H9 (cell line): ENCODE measurements at regions not wholly inside any gene's neighbourhood (a gene's known extent, or its start where the extent isn't known, plus 50 kb on each side); places are given as distances from the start of the nearest gene placed in this dataset.

ENCODE experiments used
- DNase-seq: peaks from one replicate; pipeline ENCODE4 v3.0.0-alpha.2; 2017
- H2AFZ ChIP-seq: one replicate; pipeline ENCODE4 v1.6.1; 2013; ENCODE audit warnings: mild to moderate bottlenecking, low read length, control low read depth, moderate library complexity
- H2AK5ac ChIP-seq: 2 replicates; pipeline ENCODE4 v1.6.1; 2013; ENCODE audit warnings: low read length, control low read depth, mixed read lengths; ENCODE audit not compliant: insufficient read length
- H2BK120ac ChIP-seq: one replicate; pipeline ENCODE4 v1.6.1; 2013; ENCODE audit warnings: low read depth, mild to moderate bottlenecking, low read length, control low read depth, inconsistent platforms; ENCODE audit not compliant: poor library complexity, severe bottlenecking
- H2BK12ac ChIP-seq: 2 replicates; pipeline ENCODE4 v1.6.1; 2013; ENCODE audit warnings: low read length, control low read depth, mixed read lengths, low read depth; ENCODE audit not compliant: insufficient read length
- H2BK15ac ChIP-seq: 2 replicates; pipeline ENCODE4 v1.6.1; 2013; ENCODE audit warnings: low read depth, low read length, control low read depth
- H2BK20ac ChIP-seq: one replicate; pipeline ENCODE4 v1.6.1; 2013; ENCODE audit warnings: low read depth, mild to moderate bottlenecking, low read length, control low read depth, inconsistent platforms; ENCODE audit not compliant: poor library complexity, severe bottlenecking
- H2BK5ac ChIP-seq: 2 replicates; pipeline ENCODE4 v1.6.1; 2013; ENCODE audit warnings: low read length, control low read depth, mixed read lengths; ENCODE audit not compliant: insufficient read length
- H3K14ac ChIP-seq: 2 replicates; pipeline ENCODE4 v1.6.1; 2013; ENCODE audit warnings: low read length, control low read depth; ENCODE audit not compliant: insufficient read depth
- H3K18ac ChIP-seq: 2 replicates; pipeline ENCODE4 v1.6.1; 2013; ENCODE audit warnings: low read depth, mild to moderate bottlenecking, mixed read lengths, low read length, control low read depth; ENCODE audit not compliant: insufficient read length
- H3K23ac ChIP-seq: 2 replicates; pipeline ENCODE4 v1.6.1; 2013; ENCODE audit warnings: low read length, control low read depth, mixed read lengths, low read depth; ENCODE audit not compliant: insufficient read length
- H3K23me2 ChIP-seq: 2 replicates; pipeline ENCODE4 v1.6.1; 2013; ENCODE audit warnings: low read depth, mild to moderate bottlenecking, mixed read lengths, low read length, control low read depth; ENCODE audit not compliant: insufficient read length, poor library complexity, severe bottlenecking
- H3K27ac ChIP-seq: 2 replicates; pipeline ENCODE4 v1.5.1; 2013; ENCODE audit warnings: low read length, control low read depth, mixed read lengths, low read depth; ENCODE audit not compliant: insufficient read length
- H3K27me3 ChIP-seq: 2 replicates; pipeline ENCODE4 v1.6.1; 2013; ENCODE audit warnings: low read length, control low read depth, inconsistent platforms; ENCODE audit not compliant: insufficient read depth
- H3K4ac ChIP-seq: 2 replicates; pipeline ENCODE4 v1.6.1; 2013; ENCODE audit warnings: low read depth, mild to moderate bottlenecking, control low read depth, inconsistent platforms, low read length, moderate library complexity
- H3K4me1 ChIP-seq: 2 replicates; pipeline ENCODE4 v1.6.1; 2013; ENCODE audit warnings: low read length, control low read depth, inconsistent platforms; ENCODE audit not compliant: insufficient read depth
- H3K4me2 ChIP-seq: 2 replicates; pipeline ENCODE4 v1.6.1; 2013; ENCODE audit warnings: low read length, control low read depth, mixed read lengths; ENCODE audit not compliant: insufficient read length, insufficient read depth
- H3K56ac ChIP-seq: 2 replicates; pipeline ENCODE4 v1.6.1; 2013; ENCODE audit warnings: low read depth, mild to moderate bottlenecking, mixed read lengths, low read length, control low read depth; ENCODE audit not compliant: insufficient read length
- H3K79me1 ChIP-seq: 2 replicates; pipeline ENCODE4 v1.6.1; 2013; ENCODE audit warnings: low read depth, mild to moderate bottlenecking, moderate library complexity, low read length, control low read depth, inconsistent platforms; ENCODE audit not compliant: insufficient read depth, poor library complexity, severe bottlenecking
- H3K79me2 ChIP-seq: 2 replicates; pipeline ENCODE4 v1.6.1; 2013; ENCODE audit warnings: low read length, control low read depth, inconsistent platforms; ENCODE audit not compliant: insufficient read depth
- H3K9ac ChIP-seq: 2 replicates; pipeline ENCODE4 v1.6.1; 2013; ENCODE audit warnings: low read length, control low read depth, mixed read lengths; ENCODE audit not compliant: insufficient read length; ENCODE audit errors: extremely low read depth
- H3K9me3 ChIP-seq: one replicate; pipeline ENCODE4 v1.6.1; 2013; ENCODE audit warnings: low read depth, low read length, inconsistent platforms; ENCODE audit not compliant: control insufficient read depth
- H3T11ph ChIP-seq: one replicate; pipeline ENCODE4 v1.6.1; 2013; ENCODE audit warnings: mild to moderate bottlenecking, low read length, control low read depth, inconsistent platforms
- H4K20me1 ChIP-seq: one replicate; pipeline ENCODE4 v1.6.1; 2013; ENCODE audit not compliant: control insufficient read depth, insufficient read length, insufficient read depth
- H4K5ac ChIP-seq: 2 replicates; pipeline ENCODE4 v1.6.1; 2013; ENCODE audit warnings: low read depth, mild to moderate bottlenecking, mixed read lengths, low read length, control low read depth; ENCODE audit not compliant: insufficient read length
- H4K8ac ChIP-seq: replicated peaks from 2 replicates; pipeline ENCODE4 v1.6.1; 2013; ENCODE audit warnings: low read length, control low read depth, mixed read lengths, low read depth; ENCODE audit not compliant: insufficient read length
- H4K91ac ChIP-seq: 2 replicates; pipeline ENCODE4 v1.6.1; 2013; ENCODE audit warnings: low read depth, mild to moderate bottlenecking, moderate library complexity, mixed read lengths, low read length, control low read depth; ENCODE audit not compliant: insufficient read length
- H3K27ac Mint-ChIP-seq, 3 experiments: 2 replicates in 2 of 3; 3 replicates in 1 of 3; pipeline ENCODE4 v1.8.0; 2020 to 2021; ENCODE audit warnings: mixed read lengths in 3 of 3, mild to moderate bottlenecking in 1 of 3, moderate library complexity in 1 of 3
- H3K27me3 Mint-ChIP-seq: 2 replicates; pipeline ENCODE4 v1.8.0; 2021; ENCODE audit warnings: low read depth, mild to moderate bottlenecking, moderate library complexity, mixed read lengths
- H3K36me3 Mint-ChIP-seq, 3 experiments: 2 replicates in 2 of 3; 3 replicates in 1 of 3; pipeline ENCODE4 v1.8.0; 2020 to 2021; ENCODE audit warnings: low read depth in 3 of 3, mixed read lengths in 3 of 3; ENCODE audit not compliant: insufficient read depth in 1 of 3
- H3K4me1 Mint-ChIP-seq, 2 experiments: 2 replicates each; pipeline ENCODE4 v1.8.0; 2020; ENCODE audit warnings: mixed read lengths in 2 of 2
- H3K4me3 Mint-ChIP-seq, 2 experiments: 2 replicates in 1 of 2; 3 replicates in 1 of 2; pipeline ENCODE4 v1.8.0; 2020 to 2021; ENCODE audit warnings: mild to moderate bottlenecking in 2 of 2, mixed read lengths in 2 of 2, moderate library complexity in 1 of 2
- H3K9me3 Mint-ChIP-seq, 2 experiments: 2 replicates in 1 of 2; 3 replicates in 1 of 2; pipeline ENCODE4 v1.8.0; 2020; ENCODE audit warnings: mild to moderate bottlenecking in 2 of 2, mixed read lengths in 2 of 2, moderate library complexity in 1 of 2
- CTCF ChIP-seq: fragments of 200-600 bp; sonication (generic); conservative IDR thresholded peaks from 3 replicates; pipeline ENCODE4 v1.8.0; 2021; ENCODE audit warnings: antibody characterized with exemption, mild to moderate bottlenecking
- WGBS: extraction: QIAGEN DNeasy Blood & Tissue Kit; methylation state at CpG from one replicate; pipeline ENCODE4 v1.1.7; 2013; ENCODE audit warnings: missing lambda C conversion rate, low lambda C conversion rate, mixed read lengths; ENCODE audit not compliant: insufficient read length; ENCODE audit errors: extremely low coverage; 5-methylcytosine and 5-hydroxymethylcytosine counted together

GRCh38 chr4:189804894-189805293 is 135.8 kb upstream of the FRG1 start:
- Mint-ChIP-seq H3K27ac (no peak overlapping the region), H3K9me3 (peaks cover 87 to 98% of the 10 kb centered on the region in 2 experiments), H3K27me3 (peaks cover 5% of the 10 kb centered on the region; the same call in 1 of the 2 replicates), H3K36me3 (peaks cover 4 to 21% (median 17%) of the 10 kb centered on the region in 3 experiments; a peak in 6 of 7 replicates), H3K4me3 (no peak overlapping the region), H3K4me1 (peaks cover 0 to 2% of the 10 kb centered on the region in 2 experiments; a peak in 1 of 4 replicates)
- Histone ChIP-seq H3K79me1 (no peaks in the 10 kb centered on the region), H2AK5ac (no peak overlapping the region), H2BK12ac (no peak overlapping the region), H2BK15ac (no peak overlapping the region), H4K91ac (no peak overlapping the region), H2BK20ac (no peak overlapping the region), H3K27me3 (no peaks in the 10 kb centered on the region), H3K4ac (no peak overlapping the region), H3K9me3 (peaks cover 7% of the 10 kb centered on the region), H3K4me1 (no peaks in the 10 kb centered on the region), H3K27ac (no peak overlapping the region), H3T11ph (no peak overlapping the region), H3K4me2 (no peak overlapping the region), H2AFZ (no peak overlapping the region), H3K23me2 (no peaks in the 10 kb centered on the region), H3K14ac (no peak overlapping the region), H3K9ac (no peak overlapping the region), H2BK120ac (no peak overlapping the region), H3K56ac (no peak overlapping the region), H3K23ac (no peak overlapping the region), H4K5ac (no peak overlapping the region), H3K79me2 (no peaks in the 10 kb centered on the region), H3K18ac (no peak overlapping the region), H2BK5ac (no peak overlapping the region), H4K20me1 (no peaks in the 10 kb centered on the region), H4K8ac (no peak overlapping the region)
- TF ChIP-seq CTCF = no peak
- no peak for DNase-seq
- no CpG with 5 or more reads among the region's 5 CpGs for WGBS
